DND-41 (cell line): ENCODE measurements at regions not wholly inside any gene's neighbourhood (a gene's known extent, or its start where the extent isn't known, plus 50 kb on each side); places are given as distances from the start of the nearest gene placed in this dataset.

Source experiments
- ATAC-seq: fragments of 200-7000 bp; cut with Tn5 transposase; 3 replicates; pipeline ENCODE4 v1.9.1; 2021; ENCODE audit warnings: low read depth; ENCODE audit not compliant: insufficient read depth
- DNase-seq: peaks from one replicate; pipeline ENCODE4 v3.0.0-alpha.2; 2020
- H2AFZ ChIP-seq: 2 replicates; pipeline ENCODE4 v1.6.0; 2012; ENCODE audit warnings: low read depth, low read length
- H3K27ac ChIP-seq: 2 replicates; pipeline ENCODE4 v1.5.1; 2012; ENCODE audit warnings: low read length, inconsistent platforms
- H3K27me3 ChIP-seq: fragments of 200-600 bp; sonication (generic); 2 replicates; pipeline ENCODE4 v1.6.0; 2012; ENCODE audit warnings: low read length, mild to moderate bottlenecking, inconsistent platforms; ENCODE audit not compliant: insufficient read depth, poor library complexity
- H3K36me3 ChIP-seq: 2 replicates; pipeline ENCODE4 v1.5.1; 2012; ENCODE audit warnings: low read length, inconsistent platforms; ENCODE audit not compliant: insufficient read depth
- H3K4me1 ChIP-seq: 2 replicates; pipeline ENCODE4 v1.5.1; 2012; ENCODE audit warnings: mild to moderate bottlenecking, low read length; ENCODE audit not compliant: insufficient read depth
- H3K4me2 ChIP-seq: 2 replicates; pipeline ENCODE4 v1.6.0; 2012; ENCODE audit warnings: mild to moderate bottlenecking, moderate library complexity, low read length, inconsistent platforms; ENCODE audit not compliant: insufficient read depth
- H3K4me3 ChIP-seq, 2 experiments: fragments of 200-600 bp in 1 of 2; shearing (Covaris generic) in 1 of 2; 2 replicates each; pipeline ENCODE4 v1.5.1; 2012 to 2016; ENCODE audit warnings: inconsistent platforms in 2 of 2, low read length in 2 of 2, mild to moderate bottlenecking in 2 of 2, low read depth in 1 of 2, moderate library complexity in 1 of 2
- H3K79me2 ChIP-seq: 2 replicates; pipeline ENCODE4 v1.6.0; 2012; ENCODE audit warnings: low read length, inconsistent platforms; ENCODE audit not compliant: insufficient read depth
- H3K9ac ChIP-seq: 2 replicates; pipeline ENCODE4 v1.6.0; 2012; ENCODE audit warnings: low read depth, mild to moderate bottlenecking, inconsistent platforms, low read length, moderate library complexity
- H3K9me3 ChIP-seq: 2 replicates; pipeline ENCODE4 v1.5.1; 2012; ENCODE audit warnings: low read length, moderate library complexity, mild to moderate bottlenecking, inconsistent platforms; ENCODE audit not compliant: insufficient read depth, severe bottlenecking
- H4K20me1 ChIP-seq: 2 replicates; pipeline ENCODE4 v1.6.0; 2012; ENCODE audit warnings: low read length; ENCODE audit not compliant: insufficient read depth
- CTCF ChIP-seq: IDR thresholded peaks from 2 replicates; pipeline ENCODE4 v1.5.1; 2012; ENCODE audit warnings: borderline replicate concordance, low read length, moderate library complexity, mild to moderate bottlenecking; ENCODE audit not compliant: poor library complexity, severe bottlenecking; ENCODE audit errors: extremely low read depth
- EZH2 ChIP-seq: IDR thresholded peaks from 3 replicates; pipeline ENCODE4 v1.6.1; 2012; ENCODE audit warnings: borderline replicate concordance, low read depth, mild to moderate bottlenecking, moderate library complexity, low read length, inconsistent platforms; ENCODE audit not compliant: severe bottlenecking

GRCh38 chr18:38693104-38693503, 1127.5 kb upstream of the CELF4 start:
- Histone ChIP-seq H3K4me2 (no peak overlapping the region), H3K4me1 (no peaks in the 10 kb centered on the region), H3K9me3 (no peaks in the 10 kb centered on the region), H2AFZ (no peak overlapping the region; the same call in 1 of the 2 replicates), H3K27me3 (no peaks in the 10 kb centered on the region), H4K20me1 (no peaks in the 10 kb centered on the region), H3K79me2 (no peaks in the 10 kb centered on the region), H3K36me3 (no peaks in the 10 kb centered on the region), H3K4me3 (no peak overlapping the region), H3K27ac (no peak overlapping the region), H3K9ac (no peak overlapping the region)
- TF ChIP-seq CTCF: no peak
- no peak for TF ChIP-seq EZH2
- no peak for ATAC-seq
- DNase-seq: no peak

- H3K27me3 ChIP-seq: no peaks in the 10 kb centered on the region
- TF ChIP-seq EZH2 (no peak), CTCF (no peak)
- DNase-seq (no peak), ATAC-seq (no peak)
- no peaks in the 10 kb centered on the region for H4K20me1 ChIP-seq
- no peak overlapping the region for H3K27ac ChIP-seq
- H3K9me3 ChIP-seq: no peaks in the 10 kb centered on the region
- no peak overlapping the region for H3K9ac ChIP-seq
- no peak overlapping the region for H3K4me3 ChIP-seq
- no peaks in the 10 kb centered on the region for H3K79me2 ChIP-seq
- H2AFZ ChIP-seq: no peak overlapping the region
- H3K36me3 ChIP-seq: no peaks in the 10 kb centered on the region
- no peaks in the 10 kb centered on the region for H3K4me1 ChIP-seq
- no peak overlapping the region for H3K4me2 ChIP-seq
Measured at GRCh38 chr18:38690626-38691025, 1125.0 kb upstream of the CELF4 start.

GRCh38 chr18:38688416-38688815, 1122.8 kb upstream of the CELF4 start:
- DNase-seq (no peak), ATAC-seq (no peak)
- Histone ChIP-seq H3K4me3 (no peak overlapping the region), H2AFZ (no peak overlapping the region), H3K27me3 (no peaks in the 10 kb centered on the region), H3K4me2 (no peak overlapping the region), H3K9me3 (no peaks in the 10 kb centered on the region), H3K27ac (no peak overlapping the region), H3K9ac (no peak overlapping the region), H3K79me2 (no peaks in the 10 kb centered on the region), H3K36me3 (no peaks in the 10 kb centered on the region), H4K20me1 (no peaks in the 10 kb centered on the region), H3K4me1 (no peaks in the 10 kb centered on the region)
- TF ChIP-seq CTCF: no peak
- TF ChIP-seq EZH2: no peak

- H3K4me1 ChIP-seq: no peaks in the 10 kb centered on the region
- H3K27me3 ChIP-seq: no peaks in the 10 kb centered on the region
- no peak overlapping the region for H3K4me2 ChIP-seq
- ATAC-seq (no peak), DNase-seq (no peak)
- no peak overlapping the region for H2AFZ ChIP-seq
- no peak overlapping the region for H3K27ac ChIP-seq
- H3K9me3 ChIP-seq: peaks cover 19% of the 10 kb centered on the region
- H4K20me1 ChIP-seq: no peaks in the 10 kb centered on the region
- no peaks in the 10 kb centered on the region for H3K79me2 ChIP-seq
- H3K4me3 ChIP-seq: no peak overlapping the region
- H3K36me3 ChIP-seq: no peaks in the 10 kb centered on the region
- no peak overlapping the region for H3K9ac ChIP-seq
- no peak for TF ChIP-seq EZH2
- no peak for TF ChIP-seq CTCF
Measured at GRCh38 chr18:38670486-38670885, 1104.9 kb upstream of the CELF4 start.
